Activated CD4-positive, CD25-positive, alpha-beta regulatory T cell (primary cell): ENCODE measurements at regions not wholly inside any gene's neighbourhood (a gene's known extent, or its start where the extent isn't known, plus 50 kb on each side); places are given as distances from the start of the nearest gene placed in this dataset.

Source experiments
- DNase-seq, 4 experiments: peaks; one replicate each; lab custom pipeline; 2025; lab: John Stamatoyannopoulos, UW

DNA sequence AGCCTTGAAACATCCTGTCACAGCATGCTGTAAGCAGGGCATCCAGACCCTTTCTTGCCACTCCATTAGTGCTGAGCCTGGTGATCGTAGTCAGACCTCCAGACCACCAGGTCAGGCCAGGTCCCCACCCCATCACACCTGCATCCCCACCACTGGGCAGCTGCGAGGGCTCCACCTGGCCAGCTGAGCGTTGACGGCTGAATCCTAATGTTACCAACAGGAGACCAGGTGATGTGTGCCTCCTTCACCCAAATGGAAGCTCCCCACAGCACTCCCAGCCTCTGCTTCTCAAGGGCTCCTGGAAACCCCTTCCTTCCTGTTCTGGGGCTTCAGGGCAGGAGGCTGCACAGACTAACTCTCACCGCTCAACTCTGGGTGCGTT, 189.4 kb downstream of the C16orf95 start:
- DNase-seq = no peak

DNA sequence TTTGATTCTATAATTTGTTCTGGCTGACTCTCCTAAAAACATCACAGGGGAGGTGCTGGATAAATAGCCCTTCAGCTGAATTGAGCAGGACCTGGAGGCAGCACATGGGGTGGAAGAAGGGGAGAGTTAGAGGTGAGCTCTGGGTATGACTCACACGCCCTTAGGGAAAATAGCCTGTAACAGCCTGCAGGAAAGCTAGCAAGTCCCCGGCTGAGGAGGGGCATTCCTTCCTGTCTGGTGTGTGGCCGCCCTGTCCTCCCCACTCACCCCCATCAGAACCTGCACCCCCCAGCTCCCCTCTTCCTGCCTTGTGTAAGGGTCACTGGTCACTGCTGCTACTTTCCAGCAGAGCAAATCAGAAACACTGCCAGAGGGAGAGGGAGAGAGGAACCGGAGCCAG, 187.4 kb downstream of the C16orf95 start:
- no peak for DNase-seq

DNA sequence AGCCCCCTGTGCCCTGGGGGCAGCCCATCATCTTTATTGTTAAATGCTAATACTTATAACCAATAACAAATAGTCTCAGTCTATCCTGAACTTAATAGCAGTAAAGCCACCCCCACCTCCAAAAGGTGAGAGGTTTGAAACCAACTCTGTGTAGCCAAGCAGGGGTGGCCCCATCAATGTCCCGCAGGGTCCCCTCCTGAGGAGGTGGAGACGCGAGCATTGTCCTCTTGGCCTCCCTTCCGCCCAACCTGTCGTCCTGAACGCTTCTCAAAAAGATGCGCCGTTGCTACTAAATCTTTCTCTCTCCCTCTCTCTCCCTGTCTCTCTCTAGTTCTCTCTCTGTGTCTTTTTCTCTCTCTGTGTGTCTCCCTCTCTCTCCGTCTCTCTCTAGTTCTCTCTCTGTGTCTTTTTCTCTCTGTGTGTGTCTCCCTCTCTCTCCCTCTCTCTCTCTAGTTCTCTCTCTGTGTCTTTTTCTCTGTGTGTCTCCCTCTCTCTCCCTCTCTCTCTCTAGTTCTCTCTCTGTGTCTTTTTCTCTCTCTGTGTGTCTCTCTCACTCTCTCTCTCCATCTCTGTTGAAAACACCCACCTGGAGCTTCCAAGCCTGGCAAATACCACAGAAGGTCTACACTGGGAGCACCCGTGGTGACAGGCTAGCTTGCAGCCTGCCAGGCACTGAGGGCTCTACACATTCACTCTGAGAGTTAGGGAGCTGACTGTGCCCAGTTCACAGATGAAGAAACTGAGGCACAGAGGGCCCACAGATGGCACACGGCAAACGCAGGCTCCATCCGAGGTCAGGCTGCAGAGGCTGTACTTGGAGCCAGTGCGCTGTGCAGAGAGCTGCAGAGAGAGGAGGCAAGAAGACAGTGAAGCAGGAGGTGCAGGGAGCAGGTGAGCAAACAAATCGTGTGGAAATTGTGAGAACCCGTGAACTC, 185.9 kb downstream of the C16orf95 start:
- no peak for DNase-seq

DNA sequence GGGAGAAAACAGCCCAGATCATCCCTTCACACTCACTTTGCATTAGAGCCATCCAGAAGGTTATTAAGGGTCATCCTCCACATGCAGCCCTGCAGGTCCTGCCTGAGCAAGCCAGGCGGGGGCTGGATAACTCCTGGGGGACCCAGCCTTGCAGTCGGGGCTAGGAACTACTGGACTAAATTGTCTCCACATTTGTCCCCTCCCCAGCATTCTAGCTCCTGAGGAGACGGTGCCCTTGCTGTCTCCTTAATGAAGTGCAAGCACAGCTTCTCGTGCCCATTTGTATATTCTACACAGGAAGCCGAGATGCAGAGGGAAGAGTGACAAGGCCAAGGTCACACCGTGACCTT, 185.2 kb downstream of the C16orf95 start:
- no peak for DNase-seq

DNA sequence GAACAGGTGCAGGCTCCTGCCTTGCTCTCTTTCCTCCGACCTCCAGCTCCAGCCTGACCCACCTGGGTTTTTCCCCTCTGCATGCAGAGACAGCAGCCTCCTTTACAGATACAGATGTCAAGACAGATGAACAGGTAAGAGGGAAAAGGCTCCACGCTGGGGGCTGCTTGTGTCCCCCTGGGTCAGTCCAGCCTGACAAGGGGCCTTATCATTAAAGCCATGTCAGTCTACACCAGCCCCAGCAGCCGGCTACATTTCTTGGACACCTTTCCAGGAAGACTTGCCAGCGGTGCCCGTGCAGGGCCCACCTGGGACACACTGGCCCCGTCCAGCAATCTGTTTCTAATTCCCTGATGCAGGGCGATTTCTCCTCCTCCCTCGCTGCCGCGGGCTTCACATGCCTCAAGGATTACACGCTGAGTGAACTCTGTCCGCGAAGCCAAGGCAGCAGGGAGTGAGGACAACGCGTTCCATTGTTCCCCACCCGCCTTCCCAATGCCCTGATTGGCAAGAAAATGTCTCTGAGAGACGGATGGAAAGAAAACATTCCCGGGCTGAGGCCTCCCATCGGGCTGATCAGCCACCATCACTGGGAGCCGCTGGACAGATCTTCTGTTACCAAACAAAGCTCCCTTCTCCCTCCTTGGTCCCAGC, 184.7 kb downstream of the C16orf95 start:
- no peak for DNase-seq

DNA sequence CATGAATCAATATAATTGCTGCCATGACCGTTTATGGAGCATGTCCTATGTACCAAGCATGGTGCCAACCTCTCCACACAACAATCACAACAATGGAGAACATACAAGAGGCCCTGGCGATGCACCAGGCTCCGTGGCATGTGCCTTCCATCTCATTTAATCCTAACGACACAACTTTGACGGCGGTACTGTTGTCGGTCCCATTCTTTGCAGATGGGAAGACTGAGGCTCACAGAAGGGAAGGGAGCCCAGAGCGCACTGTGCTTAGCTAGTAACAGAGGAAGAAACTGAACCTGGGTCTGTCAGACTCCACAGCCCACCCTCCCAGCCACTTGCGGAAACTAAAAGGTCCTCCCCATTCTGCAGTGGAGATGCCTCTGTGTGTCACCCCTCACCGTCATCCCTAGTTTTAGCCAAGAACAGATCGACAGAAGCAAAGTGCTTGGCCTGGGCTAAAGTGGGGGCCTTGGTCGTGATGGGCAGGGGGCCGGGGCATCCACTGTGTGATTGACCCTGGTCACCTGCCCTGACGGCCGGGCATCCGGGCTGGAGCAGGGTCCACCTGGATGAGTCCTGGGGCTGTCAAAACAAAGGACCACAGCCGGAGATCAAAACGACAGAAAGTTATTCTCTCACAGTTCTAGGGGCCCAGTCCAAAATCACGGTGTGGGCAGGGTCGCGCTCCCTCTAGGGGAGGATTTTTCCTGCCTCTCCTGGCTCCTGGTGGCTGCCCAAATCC, 183.9 kb downstream of the C16orf95 start:
- no peak for DNase-seq

DNA sequence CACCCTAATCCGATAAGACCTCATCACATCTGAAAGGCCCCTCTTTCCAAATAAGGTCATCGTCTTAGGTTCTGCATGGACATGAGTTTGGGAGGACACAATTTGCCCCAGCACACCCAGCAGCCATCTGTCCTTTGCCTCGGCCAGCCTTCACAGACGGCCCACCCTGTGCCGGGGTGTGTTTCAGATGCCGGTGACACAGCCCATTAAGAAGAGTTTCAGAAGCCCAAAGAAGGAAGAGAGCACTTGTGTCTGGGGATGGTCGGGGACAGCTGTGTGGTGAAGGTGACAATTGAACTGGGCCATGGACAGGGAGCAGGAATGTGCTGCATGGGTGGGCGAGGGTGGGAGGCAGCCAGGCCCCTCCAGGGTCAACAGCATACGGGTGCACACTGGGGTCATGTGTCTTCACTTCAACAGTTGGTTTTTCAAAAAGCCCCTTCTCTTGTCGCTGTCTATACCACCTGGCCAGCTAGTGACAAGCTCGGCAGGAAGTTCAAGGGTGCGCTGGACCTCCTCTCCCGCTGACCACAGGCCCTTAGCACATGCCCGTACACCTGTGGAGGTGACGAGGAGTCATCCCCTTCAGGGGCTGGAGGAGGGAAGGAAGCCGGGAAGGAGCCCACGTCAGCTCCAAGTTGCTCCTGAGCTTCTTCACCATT, 183.1 kb downstream of the C16orf95 start:
- DNase-seq = no peak

DNA sequence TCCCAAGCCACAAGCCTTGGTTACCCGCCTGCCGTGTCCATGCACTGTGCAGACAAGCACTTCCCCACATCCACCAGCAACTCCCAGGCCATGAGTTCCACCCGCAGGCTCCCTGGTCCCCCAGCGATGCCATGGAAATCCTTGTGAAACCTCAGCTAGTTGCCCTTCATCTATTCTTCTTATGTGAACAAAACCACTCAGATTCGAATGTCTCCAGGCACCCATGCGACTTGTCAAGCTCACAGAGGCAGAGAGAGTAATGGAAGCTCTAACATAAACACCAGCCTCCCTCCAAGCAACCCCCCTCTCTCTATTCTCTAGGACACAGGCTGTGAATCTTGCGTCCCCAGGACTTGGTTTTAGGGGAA, 182.6 kb downstream of the C16orf95 start:
- DNase-seq = no peak

DNA sequence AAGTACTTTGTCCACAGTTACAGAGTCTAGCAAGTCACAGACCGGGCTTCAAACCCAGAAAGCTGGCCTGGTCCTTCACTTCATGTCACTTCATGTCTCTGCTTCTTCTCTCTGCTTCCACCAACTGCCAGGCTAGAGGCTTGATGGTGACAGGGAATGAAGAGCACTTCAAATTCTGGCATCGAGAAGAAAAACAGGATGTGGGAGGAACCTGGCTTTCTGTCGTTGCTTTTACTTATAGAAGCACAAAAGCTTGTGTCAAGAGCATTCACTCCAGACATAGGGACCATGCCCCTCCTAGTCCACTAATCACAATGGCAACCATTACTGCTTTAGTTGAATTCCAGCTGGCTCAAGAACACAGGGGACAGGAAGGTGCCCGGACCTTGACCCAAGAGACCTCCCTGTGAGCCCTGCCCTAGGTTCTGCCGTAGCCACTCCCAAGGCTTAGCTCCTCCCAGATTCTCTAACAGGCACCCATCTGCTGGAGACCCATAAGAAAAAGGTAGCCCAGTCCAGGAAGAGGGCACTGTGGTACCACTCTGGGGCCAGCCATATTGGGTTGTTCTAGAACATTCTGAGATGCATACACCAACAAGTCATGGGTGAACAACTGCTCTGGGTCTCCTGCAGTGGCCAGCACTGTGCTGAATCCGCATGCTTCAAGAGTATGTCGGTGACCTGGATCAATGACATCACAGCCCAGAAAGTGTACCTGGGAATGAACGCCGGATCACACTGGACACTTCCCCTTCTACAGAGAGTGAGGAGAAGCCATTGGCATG, 181.8 kb downstream of the C16orf95 start:
- no peak for DNase-seq

DNA sequence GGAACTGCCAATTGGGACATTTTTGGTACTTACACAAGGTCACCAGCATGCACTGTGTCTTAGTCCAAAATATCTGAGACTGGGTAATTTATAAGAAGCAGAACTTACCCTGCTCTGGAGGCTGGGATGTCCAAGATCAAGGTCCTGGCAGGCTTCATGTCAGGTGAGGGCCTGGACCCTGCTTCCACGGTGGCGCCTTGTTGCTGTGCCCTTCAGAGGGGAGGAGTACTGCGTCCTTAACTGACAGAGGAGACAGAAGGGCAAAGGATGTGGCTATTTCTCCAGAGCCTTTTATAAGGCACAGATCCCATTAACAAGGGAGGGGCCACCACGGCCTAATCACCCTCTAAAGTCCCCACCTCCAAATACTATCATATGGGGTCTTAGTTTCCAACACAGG, 178.9 kb downstream of the C16orf95 start:
- DNase-seq = no peak

DNA sequence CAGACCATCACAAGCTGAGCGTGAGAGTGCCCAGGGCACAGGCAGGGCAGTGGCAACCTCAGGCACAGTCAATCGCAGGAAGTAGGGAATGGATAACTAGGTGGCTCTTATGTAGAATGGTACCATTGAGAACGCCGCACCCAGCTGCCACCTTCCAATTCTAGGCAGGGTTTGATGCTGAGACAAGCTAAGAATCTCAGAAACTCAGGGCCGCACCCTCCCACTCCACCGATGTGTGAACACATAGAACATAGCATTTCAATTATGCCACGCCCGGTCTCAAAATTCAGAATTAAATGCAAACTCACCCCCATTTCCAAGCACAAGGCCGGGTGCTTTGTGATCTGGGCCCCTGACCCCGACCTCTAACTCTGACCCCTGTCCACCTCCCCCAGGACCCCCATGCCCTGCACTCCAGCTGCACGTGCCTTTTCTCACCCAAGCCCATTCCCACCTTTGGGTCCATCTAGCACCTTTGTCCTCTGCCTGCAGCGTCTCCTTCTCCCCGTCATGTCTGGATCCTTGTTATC, 178.4 kb downstream of the C16orf95 start:
- DNase-seq = no peak

DNA sequence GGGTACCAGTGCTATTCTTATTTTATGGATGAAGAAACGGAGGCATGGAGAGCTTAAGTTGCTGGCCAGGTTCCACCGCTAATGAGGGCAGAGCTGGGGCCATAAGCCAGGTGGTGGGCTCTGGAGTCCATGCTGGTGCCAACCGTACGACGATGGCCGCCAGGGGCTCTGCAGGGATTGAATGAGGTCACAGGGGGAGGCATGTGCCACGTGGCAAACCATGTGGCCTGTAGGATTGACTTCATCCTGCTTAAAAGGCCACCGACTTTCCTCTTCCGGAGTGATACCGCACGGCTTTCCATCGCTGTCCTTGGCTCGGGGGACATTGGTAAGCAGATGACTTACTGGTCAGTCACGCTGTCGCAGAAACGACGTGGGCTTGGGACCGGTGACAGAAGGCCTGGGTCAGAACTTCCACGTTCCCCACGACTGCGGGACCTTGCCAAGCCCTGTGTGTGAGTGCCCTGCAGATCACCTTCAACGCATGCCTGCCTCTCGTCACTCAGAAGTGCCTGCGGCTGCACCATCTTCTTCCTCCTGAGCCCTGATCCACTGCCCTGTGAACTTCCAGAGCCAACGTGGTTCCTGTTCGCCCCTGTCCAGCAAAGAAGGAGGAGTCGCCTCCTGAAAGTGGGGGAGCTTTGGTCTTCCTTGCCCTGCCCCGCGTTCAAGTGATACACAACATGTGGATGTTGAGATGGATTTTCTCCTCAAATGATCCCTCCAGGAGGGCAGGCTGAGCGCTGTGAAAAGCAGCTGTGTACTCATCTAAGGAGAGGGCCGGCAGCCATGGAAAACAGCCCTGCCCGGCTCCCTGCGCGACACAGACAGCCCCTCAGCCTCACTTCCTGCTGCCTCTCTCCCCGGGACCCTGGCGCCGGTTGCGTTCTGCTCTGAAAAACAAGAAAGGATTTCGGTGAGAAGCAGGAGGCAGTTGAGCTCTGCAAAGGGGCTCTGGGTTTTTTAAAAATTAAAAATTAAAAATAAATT, 176.7 kb downstream of the C16orf95 start:
- DNase-seq = no peak

DNA sequence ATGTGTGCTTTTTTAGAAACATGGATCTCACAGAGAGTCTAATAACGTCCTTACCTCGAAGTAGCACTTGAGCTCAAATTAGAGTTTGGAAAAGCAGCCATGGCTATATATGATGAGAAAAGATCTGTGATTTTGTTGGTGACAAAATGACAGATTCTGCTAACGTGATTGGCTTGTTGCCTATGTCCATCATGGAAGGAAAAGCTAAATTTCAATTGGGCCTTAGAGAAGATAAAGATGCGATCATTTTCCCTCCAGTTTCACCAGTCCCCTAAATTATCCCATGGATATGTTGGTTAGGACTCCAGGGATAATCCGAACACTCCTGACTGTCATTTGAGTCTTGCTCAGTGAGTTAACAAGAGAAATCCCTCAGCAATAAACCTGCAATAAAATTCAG, 175.8 kb downstream of the C16orf95 start:
- DNase-seq = no peak

DNA sequence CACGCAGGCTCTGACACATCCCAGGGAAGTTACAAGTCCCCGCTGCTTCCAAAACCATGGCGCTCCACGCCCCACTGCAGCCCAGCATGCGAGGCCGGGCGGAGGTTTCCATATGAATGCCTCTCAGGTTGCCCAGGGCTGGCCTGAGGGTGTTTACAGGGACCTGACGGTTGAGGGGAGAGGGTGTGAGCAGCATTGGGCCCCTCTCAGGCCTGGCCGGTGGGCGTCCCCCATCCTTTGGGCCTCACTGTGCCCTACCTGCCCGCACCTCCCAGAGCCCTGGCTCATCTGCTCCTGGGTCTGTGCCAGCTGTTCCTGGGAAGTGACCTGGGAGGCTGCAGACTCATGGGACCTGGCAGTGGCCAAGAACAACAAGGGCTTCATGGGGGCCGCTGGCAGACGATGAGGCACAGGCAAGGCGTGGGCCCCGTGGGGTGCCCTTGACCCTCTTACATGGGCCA, 173.5 kb downstream of the C16orf95 start:
- no peak for DNase-seq

DNA sequence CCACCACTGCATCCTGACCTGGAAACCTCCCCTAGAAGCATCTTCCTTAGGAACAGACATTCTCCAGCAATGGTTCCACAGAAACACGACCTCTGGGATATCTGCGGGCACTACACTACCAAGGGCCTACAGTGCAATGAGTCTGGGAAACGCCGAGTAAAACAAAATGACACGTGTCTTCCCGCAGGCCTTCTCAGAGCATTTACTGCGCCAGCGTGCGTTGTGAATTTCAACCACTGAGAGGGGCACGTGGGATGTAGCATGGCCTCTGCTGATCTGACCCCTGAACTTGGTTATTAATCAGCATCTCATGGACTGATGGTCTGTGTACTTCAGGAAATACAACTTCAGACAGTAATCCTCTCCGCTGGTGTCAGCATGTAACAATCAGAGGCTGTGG, 173.0 kb downstream of the C16orf95 start:
- DNase-seq = no peak

DNA sequence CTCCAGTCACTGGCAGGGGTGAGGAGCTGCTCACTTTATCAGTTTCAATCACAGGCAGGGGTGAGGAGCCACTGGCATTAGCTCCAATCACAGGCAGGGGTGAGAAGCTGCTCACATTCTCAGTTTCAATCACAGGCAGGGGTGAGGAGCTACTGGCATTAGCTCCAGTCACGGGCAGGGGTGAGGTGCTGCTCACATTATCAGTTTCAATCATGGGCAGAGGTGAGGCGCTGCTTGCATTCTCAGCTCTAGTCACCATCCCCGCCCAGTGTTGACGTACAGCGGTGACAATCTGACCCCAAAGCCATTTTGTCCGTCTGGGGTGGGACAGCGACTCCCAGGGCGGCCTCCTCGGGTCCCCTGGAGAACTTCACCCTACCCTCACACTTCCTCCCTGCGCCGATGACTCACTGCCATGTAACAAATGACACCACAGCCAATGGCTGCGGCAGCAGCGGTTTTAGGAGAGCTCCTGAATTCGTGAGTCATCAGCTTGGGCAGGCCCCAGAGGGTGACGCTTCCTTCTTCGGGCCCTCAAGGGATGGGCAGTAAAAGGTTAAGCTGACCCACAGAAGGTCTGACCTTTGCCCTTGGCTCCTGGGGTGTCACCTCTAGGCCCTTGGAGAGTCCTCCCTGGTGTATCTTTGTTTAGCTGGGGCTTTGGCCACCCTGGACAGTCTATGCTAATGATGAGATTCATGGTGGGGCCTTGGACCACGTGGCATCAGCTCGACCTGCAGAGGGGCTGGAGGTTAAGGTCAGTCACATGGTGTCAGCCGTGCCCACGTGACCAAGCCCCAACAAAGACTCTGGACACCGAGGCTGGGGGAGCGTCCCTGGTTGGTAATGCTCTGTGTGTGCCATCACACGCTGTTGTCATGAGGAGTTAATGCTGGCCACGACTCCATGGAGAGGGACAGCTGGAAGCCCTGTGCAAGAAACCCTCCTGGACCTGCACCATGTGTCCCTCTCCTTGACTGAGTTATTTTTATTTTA, 171.7 kb downstream of the C16orf95 start:
- DNase-seq = no peak

DNA sequence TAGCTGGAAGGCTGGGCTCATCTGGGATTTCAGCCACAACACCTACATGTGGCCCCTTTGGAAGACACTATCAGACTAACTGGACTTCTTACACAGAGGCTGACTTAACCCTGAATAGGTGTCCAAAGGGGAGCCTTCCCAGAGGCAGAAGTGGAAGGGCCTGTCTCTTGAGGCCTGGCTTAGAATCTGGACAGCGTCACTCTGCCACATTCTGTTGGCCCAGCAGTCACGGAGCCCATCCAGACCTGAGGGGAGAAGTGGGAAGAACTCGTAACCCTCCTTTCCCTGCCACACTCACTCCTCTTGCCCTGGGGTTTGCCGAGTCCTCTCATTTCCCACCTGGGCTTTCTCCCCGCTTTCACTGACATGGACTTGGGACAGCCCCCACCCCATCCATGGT, 170.5 kb downstream of the C16orf95 start:
- DNase-seq = no peak

DNA sequence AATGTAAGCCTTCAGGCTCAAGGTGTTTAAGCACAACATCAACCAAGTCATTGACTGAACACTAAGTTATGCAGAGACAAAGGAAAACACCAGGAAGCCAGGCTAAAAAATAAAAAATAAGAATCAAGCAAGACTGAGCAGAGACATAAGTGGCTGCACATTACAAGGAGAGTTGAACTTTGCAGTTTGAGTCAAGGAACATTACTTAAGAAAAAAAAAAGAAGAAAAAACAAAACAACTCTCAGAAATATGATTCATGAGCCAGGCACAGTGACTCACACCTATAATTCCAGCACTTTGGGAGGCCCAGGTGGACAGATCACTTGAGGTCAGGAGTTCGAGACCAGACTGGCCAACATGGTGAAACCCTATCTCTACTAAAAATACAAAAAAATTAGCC, 168.1 kb downstream of the C16orf95 start:
- DNase-seq = no peak

DNA sequence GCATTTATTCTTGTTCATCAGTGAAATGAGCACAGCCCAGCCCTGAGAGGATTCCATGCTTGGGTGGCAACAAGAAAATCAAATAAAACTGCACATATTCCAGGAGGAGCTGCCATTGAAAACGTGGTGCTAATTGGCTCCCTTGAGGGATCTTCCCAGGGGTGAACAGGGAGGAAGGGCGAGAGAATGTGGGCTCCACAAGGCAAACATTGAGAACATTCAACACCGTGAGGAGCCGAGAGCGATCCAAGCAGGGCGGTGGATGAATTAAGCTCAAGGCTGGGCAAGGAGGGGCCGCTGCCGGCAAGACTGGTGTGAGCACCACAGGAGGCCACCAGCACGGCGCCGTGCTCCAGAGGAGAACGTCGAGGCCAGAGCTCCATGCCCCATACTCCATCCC, 166.9 kb downstream of the C16orf95 start:
- no peak for DNase-seq
